Esophagus muscularis mucosa (tissue), 3 donors: ENCODE measurements at regions not wholly inside any gene's neighbourhood (a gene's known extent, or its start where the extent isn't known, plus 50 kb on each side); places are given as distances from the start of the nearest gene placed in this dataset.

ENCODE experiments used
- POLR2A ChIP-seq: fragments of 450-650 bp; IDR thresholded peaks from one replicate; pipeline ENCODE4 v1.6.1; 2017; ENCODE audit warnings: antibody characterized with exemption, moderate library complexity, mild to moderate bottlenecking, low read depth
- TF ChIP-seq, protein P1 (sequence below), 3 experiments: fragments of 200-600 bp in 2 of 3; fragments of 450-650 bp in 1 of 3; sonication (generic) in 2 of 3; IDR thresholded peaks; one replicate each; pipeline ENCODE4 v1.5.1; 2017 to 2019; ENCODE audit warnings: antibody characterized with exemption in 3 of 3, mild to moderate bottlenecking in 2 of 3, moderate library complexity in 1 of 3

DNA sequence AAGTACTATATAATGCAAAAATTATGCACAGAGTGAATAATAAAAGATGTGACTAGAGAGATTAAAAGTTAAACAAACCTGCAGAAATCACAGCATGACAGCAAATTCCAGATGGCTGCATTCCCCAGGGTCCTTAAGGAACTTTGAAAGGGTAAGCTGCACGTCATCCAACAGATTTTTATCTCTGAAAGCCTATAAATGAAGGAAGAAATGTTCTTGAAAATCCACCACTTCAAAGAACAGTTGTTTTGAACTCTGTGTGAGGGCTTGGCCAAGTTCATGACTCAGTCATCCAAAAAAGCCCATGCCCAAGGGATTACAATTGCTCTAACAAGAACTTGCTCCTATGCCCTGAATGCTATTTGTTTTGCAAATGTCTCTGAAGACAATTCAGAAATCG is 603.6 kb downstream of the PLOD2 start:
- TF ChIP-seq POLR2A: no peak
- TF ChIP-seq, protein P1, sequence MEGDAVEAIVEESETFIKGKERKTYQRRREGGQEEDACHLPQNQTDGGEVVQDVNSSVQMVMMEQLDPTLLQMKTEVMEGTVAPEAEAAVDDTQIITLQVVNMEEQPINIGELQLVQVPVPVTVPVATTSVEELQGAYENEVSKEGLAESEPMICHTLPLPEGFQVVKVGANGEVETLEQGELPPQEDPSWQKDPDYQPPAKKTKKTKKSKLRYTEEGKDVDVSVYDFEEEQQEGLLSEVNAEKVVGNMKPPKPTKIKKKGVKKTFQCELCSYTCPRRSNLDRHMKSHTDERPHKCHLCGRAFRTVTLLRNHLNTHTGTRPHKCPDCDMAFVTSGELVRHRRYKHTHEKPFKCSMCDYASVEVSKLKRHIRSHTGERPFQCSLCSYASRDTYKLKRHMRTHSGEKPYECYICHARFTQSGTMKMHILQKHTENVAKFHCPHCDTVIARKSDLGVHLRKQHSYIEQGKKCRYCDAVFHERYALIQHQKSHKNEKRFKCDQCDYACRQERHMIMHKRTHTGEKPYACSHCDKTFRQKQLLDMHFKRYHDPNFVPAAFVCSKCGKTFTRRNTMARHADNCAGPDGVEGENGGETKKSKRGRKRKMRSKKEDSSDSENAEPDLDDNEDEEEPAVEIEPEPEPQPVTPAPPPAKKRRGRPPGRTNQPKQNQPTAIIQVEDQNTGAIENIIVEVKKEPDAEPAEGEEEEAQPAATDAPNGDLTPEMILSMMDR (IDR thresholded peaks at IDR 0.05): no peak
